Effector memory CD4-positive, alpha-beta T cell (primary cell): ENCODE measurements at regions not wholly inside any gene's neighbourhood (a gene's known extent, or its start where the extent isn't known, plus 50 kb on each side); places are given as distances from the start of the nearest gene placed in this dataset.
"Not testable (repeated sequence)": the region's sequence is repeated elsewhere in the genome, so short reads cannot be mapped to it uniquely, and the experiment has no call there.

Source experiments
- DNase-seq, 3 donors: peaks; one replicate each; pipeline ENCODE4 v3.0.0-alpha.2; 2020
- H3K27ac ChIP-seq: 2 replicates; pipeline ENCODE4 v1.7.0; 2013; ENCODE audit warnings: mild to moderate bottlenecking, low read length, moderate library complexity; ENCODE audit not compliant: insufficient read depth, poor library complexity, severe bottlenecking
- H3K27me3 ChIP-seq: replicated peaks from 2 replicates; pipeline ENCODE4 v1.7.0; 2013; ENCODE audit warnings: mild to moderate bottlenecking, low read length; ENCODE audit not compliant: insufficient read depth, control insufficient read depth, poor library complexity, severe bottlenecking
- H3K36me3 ChIP-seq: 2 replicates; pipeline ENCODE4 v1.7.0; 2013; ENCODE audit warnings: mild to moderate bottlenecking, low read length, moderate library complexity; ENCODE audit not compliant: control insufficient read depth, insufficient read depth
- H3K4me1 ChIP-seq: 2 replicates; pipeline ENCODE4 v1.7.0; 2013; ENCODE audit warnings: low read length, mild to moderate bottlenecking; ENCODE audit not compliant: control insufficient read depth, insufficient read depth, poor library complexity, severe bottlenecking
- H3K4me3 ChIP-seq: 2 replicates; pipeline ENCODE4 v1.7.0; 2013; ENCODE audit warnings: low read length, low read depth, mild to moderate bottlenecking; ENCODE audit not compliant: insufficient read depth, poor library complexity, severe bottlenecking
- H3K9me3 ChIP-seq: 2 replicates; pipeline ENCODE4 v1.7.0; 2013; ENCODE audit warnings: mild to moderate bottlenecking, low read length, moderate library complexity; ENCODE audit not compliant: control insufficient read depth

- not testable (repeated sequence) for H3K4me3 ChIP-seq, DNase-seq, H3K27ac ChIP-seq, H3K4me1 ChIP-seq, H3K36me3 ChIP-seq, H3K27me3 ChIP-seq, H3K9me3 ChIP-seq
Measured at GRCh38 chr1:83343767-83344166, 655.2 kb downstream of the TTLL7 start.

DNA sequence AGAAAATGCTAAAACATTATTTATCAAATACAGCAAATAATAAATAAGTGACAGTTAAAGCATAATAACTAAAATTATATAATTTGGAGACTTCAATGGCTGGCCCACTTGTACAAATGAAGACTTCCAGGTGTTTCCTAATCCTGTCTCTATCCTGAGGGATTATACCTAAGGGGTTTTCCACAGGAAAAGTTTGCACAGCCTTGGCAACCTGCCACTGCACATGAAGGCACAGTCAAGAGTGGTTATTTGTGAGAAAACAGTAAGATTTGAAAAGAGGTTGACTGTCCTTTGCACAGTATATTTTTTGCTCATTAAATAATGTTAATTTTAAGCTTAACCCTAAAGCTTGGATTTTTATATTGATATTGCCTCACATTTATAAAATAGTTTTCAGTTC is 655.9 kb downstream of the TTLL7 start:
- not testable (repeated sequence) for H3K9me3 ChIP-seq, H3K4me1 ChIP-seq, DNase-seq, H3K36me3 ChIP-seq, H3K4me3 ChIP-seq, H3K27ac ChIP-seq, H3K27me3 ChIP-seq

DNA sequence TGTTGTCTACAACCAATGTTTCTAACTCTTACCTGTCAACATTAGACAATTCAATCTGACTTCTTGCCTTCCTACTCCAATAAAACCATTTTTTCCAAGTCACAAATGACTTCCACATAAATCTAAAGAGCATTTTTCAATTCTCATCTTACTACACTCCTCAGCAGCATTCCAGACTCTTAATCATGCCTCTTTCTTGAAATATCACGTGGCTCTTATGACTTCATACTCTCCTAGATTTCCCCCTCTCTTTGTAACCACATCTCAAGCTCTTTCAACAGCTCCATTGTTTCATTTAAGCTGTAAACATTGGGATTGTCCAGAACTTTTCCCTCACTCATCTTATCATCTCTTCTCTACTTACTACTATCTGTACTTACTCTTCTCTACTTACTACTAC is 666.6 kb downstream of the TTLL7 start:
- not testable (repeated sequence) for H3K4me1 ChIP-seq, H3K36me3 ChIP-seq, DNase-seq, H3K27ac ChIP-seq, H3K9me3 ChIP-seq, H3K27me3 ChIP-seq, H3K4me3 ChIP-seq

GRCh38 chr1:83318366-83318765 is 680.6 kb downstream of the TTLL7 start:
- Histone ChIP-seq H3K4me1 (no peaks in the 10 kb centered on the region), H3K36me3 (no peaks in the 10 kb centered on the region), H3K9me3 (no peaks in the 10 kb centered on the region), H3K4me3 (no peak overlapping the region), H3K27me3 (no peaks in the 10 kb centered on the region), H3K27ac (no peak overlapping the region)
- DNase-seq, result no peak

- H3K36me3 ChIP-seq, DNase-seq, H3K9me3 ChIP-seq: not testable (repeated sequence)
Measured at GRCh38 chr1:83315446-83315845, 683.5 kb downstream of the TTLL7 start.

GRCh38 chr1:83310161-83310560 is 688.8 kb downstream of the TTLL7 start:
- not testable (repeated sequence) for H3K4me3 ChIP-seq, DNase-seq, H3K36me3 ChIP-seq, H3K27ac ChIP-seq, H3K27me3 ChIP-seq, H3K4me1 ChIP-seq, H3K9me3 ChIP-seq

More at GRCh38 chr1:83315446-83315845, 683.5 kb downstream of the TTLL7 start:
- not testable (repeated sequence) for H3K27me3 ChIP-seq, H3K4me3 ChIP-seq, H3K4me1 ChIP-seq, H3K27ac ChIP-seq

GRCh38 chr1:83309035-83309434 is 689.9 kb downstream of the TTLL7 start:
- H3K4me1 ChIP-seq, H3K27me3 ChIP-seq, DNase-seq, H3K9me3 ChIP-seq, H3K4me3 ChIP-seq, H3K27ac ChIP-seq, H3K36me3 ChIP-seq: not testable (repeated sequence)

DNA sequence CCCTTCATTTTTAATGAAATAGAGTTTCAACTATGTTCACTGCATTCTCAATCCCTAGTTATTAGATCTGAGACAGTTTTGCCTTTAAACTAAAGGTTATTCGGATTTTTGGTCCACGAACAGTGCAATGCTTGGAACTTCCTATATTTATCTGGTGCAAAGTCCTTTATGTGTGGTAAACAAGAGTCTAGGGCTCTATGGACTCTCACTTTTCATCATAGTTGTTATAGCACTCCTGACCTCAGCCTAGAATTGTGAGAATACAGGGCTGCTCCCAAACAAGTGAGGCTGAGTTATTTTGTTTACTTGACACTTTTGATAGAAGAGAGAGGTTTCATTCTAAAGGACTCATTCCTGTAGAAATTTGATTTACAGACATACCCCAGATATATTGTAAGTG is 692.1 kb downstream of the TTLL7 start:
- DNase-seq, H3K27ac ChIP-seq, H3K9me3 ChIP-seq, H3K4me3 ChIP-seq, H3K4me1 ChIP-seq, H3K36me3 ChIP-seq, H3K27me3 ChIP-seq: not testable (repeated sequence)

- H3K27me3 ChIP-seq, H3K4me3 ChIP-seq, H3K9me3 ChIP-seq, H3K4me1 ChIP-seq, H3K27ac ChIP-seq, H3K36me3 ChIP-seq, DNase-seq: not testable (repeated sequence)
Measured at GRCh38 chr1:83295594-83295993, 703.3 kb downstream of the TTLL7 start.

GRCh38 chr1:83287391-83287790 is 711.5 kb downstream of the TTLL7 start:
- DNase-seq, H3K9me3 ChIP-seq, H3K27me3 ChIP-seq, H3K36me3 ChIP-seq, H3K4me3 ChIP-seq, H3K4me1 ChIP-seq, H3K27ac ChIP-seq: not testable (repeated sequence)

- H3K27me3 ChIP-seq, H3K27ac ChIP-seq, H3K36me3 ChIP-seq, H3K4me3 ChIP-seq, H3K9me3 ChIP-seq, H3K4me1 ChIP-seq, DNase-seq: not testable (repeated sequence)
Measured at GRCh38 chr1:83274656-83275055, 724.3 kb downstream of the TTLL7 start.
